Endothelial cell of umbilical vein (primary cell): ENCODE measurements at regions not wholly inside any gene's neighbourhood (a gene's known extent, or its start where the extent isn't known, plus 50 kb on each side); places are given as distances from the start of the nearest gene placed in this dataset.

ENCODE experiments used
- BruUV-seq: library from RNA; stranded (reverse); fragments of 400-500 nt; replicated peaks from 2 replicates; lab custom pipeline; 2021; lab: Mats Ljungman, UMichigan
- CTCF ChIA-PET: fragments of 300-600, 350-600 bp; sonication (Branson Sonifier 250); formaldehyde crosslinking; loops from one replicate; lab custom pipeline; 2021; ENCODE audit warnings: antibody characterized with exemption, inconsistent platforms; lab: Charles Lee
- POLR2A ChIA-PET: fragments of 300-600, 350-600 bp; sonication (Branson Sonifier 250); formaldehyde crosslinking; loops from one replicate; lab custom pipeline; 2021; ENCODE audit warnings: antibody characterized with exemption, inconsistent platforms; lab: Charles Lee
- DNase-seq: peaks from one replicate; pipeline ENCODE4 v3.0.0-alpha.2; 2011; ENCODE audit warnings: low read depth, low spot score
- FAIRE-seq: peaks from 2 replicates; lab custom pipeline; 2011; peaks lifted over from hg19 to GRCh38; lab: Jason Lieb, UNC
- H2AFZ ChIP-seq: 2 replicates; pipeline ENCODE4 v1.6.0; 2012; ENCODE audit warnings: low read depth, low read length, control low read depth, inconsistent platforms
- H3K27ac ChIP-seq: 2 replicates; pipeline ENCODE4 v1.5.1; 2011; ENCODE audit warnings: low read depth, mild to moderate bottlenecking, control low read depth, low read length, moderate library complexity; ENCODE audit not compliant: insufficient read depth
- H3K27me3 ChIP-seq, 2 experiments: 2 replicates each; pipeline versions ENCODE4 v1.6.0 to v1.6.1; 2011; ENCODE audit warnings: low read length in 2 of 2, mixed read lengths in 1 of 2; ENCODE audit not compliant: control insufficient read depth in 2 of 2, insufficient read depth in 2 of 2
- H3K36me3 ChIP-seq, 2 experiments: 2 replicates in 1 of 2; 3 replicates in 1 of 2; pipeline ENCODE4 v1.5.1; 2011; ENCODE audit warnings: low read length in 2 of 2, mild to moderate bottlenecking in 1 of 2, moderate library complexity in 1 of 2; ENCODE audit not compliant: control insufficient read depth in 2 of 2, insufficient read depth in 2 of 2; ENCODE audit errors: extremely low read depth in 1 of 2
- H3K4me1 ChIP-seq: 3 replicates; pipeline ENCODE4 v1.5.1; 2011; ENCODE audit warnings: mild to moderate bottlenecking, low read length; ENCODE audit not compliant: control insufficient read depth, insufficient read depth; ENCODE audit errors: extremely low read depth
- H3K4me2 ChIP-seq: 2 replicates; pipeline ENCODE4 v1.6.1; 2011; ENCODE audit warnings: low read length, control low read depth, mixed read lengths; ENCODE audit not compliant: insufficient read depth
- H3K4me3 ChIP-seq, 3 experiments: fragments of 200-600 bp in 1 of 3; sonication (generic), shearing (Covaris generic) in 1 of 3; replicated peaks in 1 of 3; 2 replicates each; pipeline ENCODE4 v1.5.1; 2011 to 2016; ENCODE audit warnings: control low read depth in 3 of 3, low read length in 3 of 3, mild to moderate bottlenecking in 2 of 3, inconsistent platforms in 1 of 3, low read depth in 1 of 3, moderate library complexity in 1 of 3; ENCODE audit not compliant: insufficient read depth in 1 of 3
- H3K79me2 ChIP-seq: 2 replicates; pipeline ENCODE4 v1.6.0; 2012; ENCODE audit warnings: low read length, inconsistent platforms; ENCODE audit not compliant: control insufficient read depth, insufficient read depth
- H3K9ac ChIP-seq: replicated peaks from 2 replicates; pipeline ENCODE3; 2011; ENCODE audit warnings: low read length, control low read depth; ENCODE audit not compliant: insufficient read depth; ENCODE audit errors: extremely low read depth
- H3K9me1 ChIP-seq: replicated peaks from 3 replicates; pipeline ENCODE4 v1.6.0; 2011; ENCODE audit warnings: mild to moderate bottlenecking, low read length; ENCODE audit not compliant: control insufficient read depth, insufficient read depth; ENCODE audit errors: extremely low read depth
- H3K9me3 ChIP-seq: replicated peaks from 2 replicates; pipeline ENCODE4 v1.5.1; 2012; ENCODE audit warnings: low read length, inconsistent platforms; ENCODE audit not compliant: control insufficient read depth, insufficient read depth
- H4K20me1 ChIP-seq: replicated peaks from 2 replicates; pipeline ENCODE3; 2011; ENCODE audit warnings: mild to moderate bottlenecking, low read length; ENCODE audit not compliant: control insufficient read depth, insufficient read depth; ENCODE audit errors: extremely low read depth
- EZH2 ChIP-seq: IDR thresholded peaks from 2 replicates; pipeline ENCODE4 v1.6.1; 2012; ENCODE audit warnings: borderline replicate concordance, low read depth, mild to moderate bottlenecking, moderate library complexity, low read length, inconsistent platforms; ENCODE audit not compliant: severe bottlenecking
- FOS ChIP-seq: IDR thresholded peaks from 2 replicates; pipeline ENCODE4 v1.6.1; 2011; ENCODE audit warnings: mild to moderate bottlenecking, low read length, moderate library complexity, borderline replicate concordance; ENCODE audit not compliant: insufficient read depth
- GATA2 ChIP-seq: IDR thresholded peaks from 2 replicates; pipeline ENCODE4 v1.7.0; 2011; ENCODE audit warnings: low read depth, mild to moderate bottlenecking, moderate library complexity, mixed read lengths, low read length; ENCODE audit not compliant: insufficient read length, insufficient read depth
- JUN ChIP-seq: IDR thresholded peaks from 2 replicates; pipeline ENCODE4 v1.6.1; 2011; ENCODE audit warnings: borderline replicate concordance, low read depth; ENCODE audit not compliant: insufficient read length, insufficient read depth
- MYC ChIP-seq: IDR thresholded peaks from one replicate; pipeline ENCODE4 v1.6.1; 2011; ENCODE audit warnings: mild to moderate bottlenecking, low read depth, low read length
- POLR2A ChIP-seq: IDR thresholded peaks from 2 replicates; pipeline ENCODE4 v1.6.1; 2012; ENCODE audit warnings: low read depth, mild to moderate bottlenecking, control low read depth, low read length
- POLR2AphosphoS5 ChIP-seq: IDR thresholded peaks from 2 replicates; pipeline ENCODE4 v1.6.1; 2012; ENCODE audit warnings: low read depth, mild to moderate bottlenecking, control low read depth, low read length, moderate library complexity; ENCODE audit not compliant: insufficient read depth
- dilution Hi-C: fragments of 300-500 bp; cut with MboI; formaldehyde crosslinking; loops from one replicate; pipeline ENCODE4 v1.15.0; 2019; ENCODE audit warnings: low sequenced_read_pairs; ENCODE audit not compliant: extremely low pct_ligation_motif_present
- intact Hi-C: fragments of 100-400 bp; cut with micrococcal nuclease; formaldehyde crosslinking; loops from one replicate; pipeline ENCODE4 v1.10.0; 2022
- TF ChIP-seq, protein P1 (sequence below), 2 donors: IDR thresholded peaks; 1 replicate in 1 of 2; 2 replicates in 1 of 2; pipeline ENCODE4 v1.5.1; 2011; ENCODE audit warnings: low read length in 2 of 2, mild to moderate bottlenecking in 2 of 2, moderate library complexity in 2 of 2, control low read depth in 1 of 2, inconsistent platforms in 1 of 2, low read depth in 1 of 2; ENCODE audit not compliant: insufficient read depth in 1 of 2; ENCODE audit errors: extremely low read depth in 1 of 2
- TF ChIP-seq, protein P2 (sequence below): IDR thresholded peaks from 2 replicates; pipeline ENCODE4 v1.6.1; 2011; ENCODE audit not compliant: insufficient read depth, insufficient read length

DNA sequence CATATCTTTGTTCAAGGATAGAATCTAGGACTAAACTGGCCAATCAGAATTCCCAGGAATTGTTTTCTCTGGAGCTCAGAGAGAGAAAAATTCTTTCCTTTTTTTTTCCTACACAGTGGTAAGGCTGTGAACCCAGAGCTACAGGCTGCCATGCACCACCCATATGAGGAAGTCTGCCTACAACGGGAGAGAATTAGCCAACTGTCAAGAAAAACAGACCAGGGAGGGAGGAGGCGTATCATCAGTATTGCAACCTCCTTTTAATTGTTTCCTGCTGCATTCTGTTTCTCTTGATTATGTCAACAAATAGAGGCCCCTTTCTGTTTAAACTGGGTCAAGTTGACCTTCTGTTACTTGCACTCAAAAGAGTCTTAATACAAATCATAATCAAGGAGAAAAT is 176.5 kb upstream of the UBASH3B start:
- H3K27ac ChIP-seq: no peak overlapping the region
- ChIA-PET POLR2A (no interaction called here), CTCF (no interaction called here)
- DNase-seq (no peak), FAIRE-seq (no peak)
- no peaks in the 10 kb centered on the region for H3K36me3 ChIP-seq
- H4K20me1 ChIP-seq: no peaks in the 10 kb centered on the region
- no peak overlapping the region for H3K9ac ChIP-seq
- no TSS peak for BruUV-seq
- no peak overlapping the region for H3K4me3 ChIP-seq
- H3K4me1 ChIP-seq: no peaks in the 10 kb centered on the region
- no peaks in the 10 kb centered on the region for H3K79me2 ChIP-seq
- TF ChIP-seq FOS (no peak), EZH2 (no peak), JUN (no peak), POLR2AphosphoS5 (no peak), POLR2A (no peak), MYC (no peak), GATA2 (no peak)
- TF ChIP-seq, protein P1, sequence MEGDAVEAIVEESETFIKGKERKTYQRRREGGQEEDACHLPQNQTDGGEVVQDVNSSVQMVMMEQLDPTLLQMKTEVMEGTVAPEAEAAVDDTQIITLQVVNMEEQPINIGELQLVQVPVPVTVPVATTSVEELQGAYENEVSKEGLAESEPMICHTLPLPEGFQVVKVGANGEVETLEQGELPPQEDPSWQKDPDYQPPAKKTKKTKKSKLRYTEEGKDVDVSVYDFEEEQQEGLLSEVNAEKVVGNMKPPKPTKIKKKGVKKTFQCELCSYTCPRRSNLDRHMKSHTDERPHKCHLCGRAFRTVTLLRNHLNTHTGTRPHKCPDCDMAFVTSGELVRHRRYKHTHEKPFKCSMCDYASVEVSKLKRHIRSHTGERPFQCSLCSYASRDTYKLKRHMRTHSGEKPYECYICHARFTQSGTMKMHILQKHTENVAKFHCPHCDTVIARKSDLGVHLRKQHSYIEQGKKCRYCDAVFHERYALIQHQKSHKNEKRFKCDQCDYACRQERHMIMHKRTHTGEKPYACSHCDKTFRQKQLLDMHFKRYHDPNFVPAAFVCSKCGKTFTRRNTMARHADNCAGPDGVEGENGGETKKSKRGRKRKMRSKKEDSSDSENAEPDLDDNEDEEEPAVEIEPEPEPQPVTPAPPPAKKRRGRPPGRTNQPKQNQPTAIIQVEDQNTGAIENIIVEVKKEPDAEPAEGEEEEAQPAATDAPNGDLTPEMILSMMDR (IDR thresholded peaks at IDR 0.05; ENCODE audit: extremely low read depth in 1 of 2, insufficient read depth in 1 of 2, low read depth in 1 of 2, low read length in 2 of 2): no peak
- TF ChIP-seq, protein P2, sequence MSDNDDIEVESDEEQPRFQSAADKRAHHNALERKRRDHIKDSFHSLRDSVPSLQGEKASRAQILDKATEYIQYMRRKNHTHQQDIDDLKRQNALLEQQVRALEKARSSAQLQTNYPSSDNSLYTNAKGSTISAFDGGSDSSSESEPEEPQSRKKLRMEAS: no peak
- no peaks in the 10 kb centered on the region for H3K9me1 ChIP-seq
- dilution Hi-C loops (no loop called here), intact Hi-C loops (no loop called here)
- H3K9me3 ChIP-seq: no peaks in the 10 kb centered on the region
- H3K4me2 ChIP-seq: no peak overlapping the region
- H2AFZ ChIP-seq: no peak overlapping the region
- peaks cover 0 to 1% of the 10 kb centered on the region in 2 experiments for H3K27me3 ChIP-seq
